ENCODE measurements at regions not wholly inside any gene's neighbourhood (a gene's known extent, or its start where the extent isn't known, plus 50 kb on each side); places are given as distances from the start of the nearest gene placed in this dataset.

DNA sequence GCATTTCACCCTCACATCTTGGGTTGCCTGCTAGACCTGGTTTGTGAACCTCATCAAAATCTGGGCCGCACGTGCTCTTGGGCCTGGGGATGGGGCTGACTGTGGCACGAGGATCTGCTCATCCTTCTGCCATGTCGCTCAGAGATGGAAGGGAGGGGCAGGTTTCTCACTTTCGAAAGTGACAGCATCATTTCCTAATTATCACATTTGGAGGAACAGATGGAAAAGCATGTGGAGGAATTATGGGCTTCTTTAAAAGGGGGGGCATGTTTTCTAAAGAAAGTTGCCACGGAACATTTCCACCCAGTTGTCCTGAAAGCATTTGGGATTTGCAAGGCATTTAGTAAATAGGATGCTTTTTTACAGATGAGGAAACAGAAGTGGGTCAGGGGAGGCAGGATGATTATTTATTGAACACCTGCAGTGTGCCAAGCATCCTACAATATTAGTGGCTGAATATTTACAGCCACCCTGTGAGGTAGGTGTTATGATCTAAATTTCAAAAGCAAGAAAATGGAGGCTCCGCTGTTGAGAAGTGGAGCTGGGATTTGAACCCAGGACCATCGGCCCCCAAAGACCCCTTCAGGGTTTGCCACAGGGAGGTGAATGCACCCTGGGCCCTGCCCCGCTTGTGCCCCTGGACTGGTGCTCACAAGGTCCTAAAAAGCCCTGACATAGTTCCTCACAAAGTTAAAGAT lies 104.2 kb upstream of the MYCN start:
- intact Hi-C loops (cut with DNase I; ENCODE audit: low total_unique reads) = no loop called here
- Histone ChIP-seq H3K36me3 (no peaks in the 10 kb centered on the region), H3K27me3 (no peaks in the 10 kb centered on the region), H3K4me3 (no peak overlapping the region), H3K4me1 (no peaks in the 10 kb centered on the region), H3K27ac (no peak overlapping the region), H3K9me3 (no peaks in the 10 kb centered on the region)
- no peak for DNase-seq
- TF ChIP-seq, protein P1, sequence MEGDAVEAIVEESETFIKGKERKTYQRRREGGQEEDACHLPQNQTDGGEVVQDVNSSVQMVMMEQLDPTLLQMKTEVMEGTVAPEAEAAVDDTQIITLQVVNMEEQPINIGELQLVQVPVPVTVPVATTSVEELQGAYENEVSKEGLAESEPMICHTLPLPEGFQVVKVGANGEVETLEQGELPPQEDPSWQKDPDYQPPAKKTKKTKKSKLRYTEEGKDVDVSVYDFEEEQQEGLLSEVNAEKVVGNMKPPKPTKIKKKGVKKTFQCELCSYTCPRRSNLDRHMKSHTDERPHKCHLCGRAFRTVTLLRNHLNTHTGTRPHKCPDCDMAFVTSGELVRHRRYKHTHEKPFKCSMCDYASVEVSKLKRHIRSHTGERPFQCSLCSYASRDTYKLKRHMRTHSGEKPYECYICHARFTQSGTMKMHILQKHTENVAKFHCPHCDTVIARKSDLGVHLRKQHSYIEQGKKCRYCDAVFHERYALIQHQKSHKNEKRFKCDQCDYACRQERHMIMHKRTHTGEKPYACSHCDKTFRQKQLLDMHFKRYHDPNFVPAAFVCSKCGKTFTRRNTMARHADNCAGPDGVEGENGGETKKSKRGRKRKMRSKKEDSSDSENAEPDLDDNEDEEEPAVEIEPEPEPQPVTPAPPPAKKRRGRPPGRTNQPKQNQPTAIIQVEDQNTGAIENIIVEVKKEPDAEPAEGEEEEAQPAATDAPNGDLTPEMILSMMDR (IDR thresholded peaks at IDR 0.05) = no peak
- no peak for TF ChIP-seq POLR2A (IDR thresholded peaks at IDR 0.05)

DNA sequence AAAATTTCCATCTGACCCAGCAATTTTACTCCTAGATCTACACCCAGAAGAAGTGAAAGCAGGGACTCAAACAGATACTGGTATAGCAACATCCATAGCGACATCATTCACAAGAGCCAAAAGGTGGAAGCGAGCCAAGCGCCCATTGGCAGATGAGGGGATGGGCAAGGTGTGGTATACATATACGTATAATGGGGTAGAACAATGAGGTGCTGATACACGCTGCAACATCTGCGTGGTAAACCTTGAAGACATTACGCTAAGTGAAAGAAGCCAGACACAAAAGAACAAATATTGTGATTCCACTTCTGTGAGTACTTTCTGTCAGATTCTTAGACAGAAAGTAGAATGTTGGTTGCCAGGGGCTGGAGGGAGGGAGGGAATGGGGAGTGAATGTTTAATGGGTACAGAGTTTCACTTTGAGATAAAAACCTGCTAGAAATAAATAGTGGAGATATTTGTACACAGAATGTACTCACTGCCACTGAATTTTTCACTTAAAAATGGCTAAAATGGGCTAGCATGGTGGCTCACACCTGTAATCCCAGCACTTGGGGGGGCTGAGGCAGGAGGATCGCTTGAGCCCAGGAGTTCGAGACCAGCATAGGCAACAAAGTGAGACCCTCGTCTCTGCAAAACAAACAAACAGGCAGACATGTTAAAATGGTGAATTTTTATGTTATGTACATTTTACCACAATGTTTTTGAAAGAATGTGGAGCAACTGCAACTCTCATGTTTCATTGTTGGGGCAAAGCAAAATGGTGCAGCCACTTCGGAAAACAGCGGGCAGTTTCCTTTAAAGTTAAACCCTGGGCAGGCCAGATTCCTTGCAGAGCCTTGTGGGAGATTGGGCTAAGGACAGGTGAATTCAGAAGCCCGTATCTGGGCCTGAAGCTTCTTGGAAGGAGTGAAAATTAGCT lies 103.4 kb upstream of the MYCN start:
- no peaks in the 10 kb centered on the region for H3K9me3 ChIP-seq
- no peak overlapping the region for H3K27ac ChIP-seq
- intact Hi-C loops (cut with DNase I; ENCODE audit: low total_unique reads) = no loop called here
- DNase-seq = no peak
- no peaks in the 10 kb centered on the region for H3K4me1 ChIP-seq
- no peaks in the 10 kb centered on the region for H3K27me3 ChIP-seq
- H3K36me3 ChIP-seq = no peaks in the 10 kb centered on the region
- H3K4me3 ChIP-seq = no peak overlapping the region
- TF ChIP-seq, protein P1 (IDR thresholded peaks at IDR 0.05) = no peak
- TF ChIP-seq POLR2A (IDR thresholded peaks at IDR 0.05) = no peak

GRCh38 chr2:15838481-15839090 lies 101.8 kb upstream of the MYCN start:
- no peaks in the 10 kb centered on the region for H3K4me1 ChIP-seq
- no peak for DNase-seq
- H3K27me3 ChIP-seq = no peaks in the 10 kb centered on the region
- H3K4me3 ChIP-seq = no peak overlapping the region
- no peak for TF ChIP-seq POLR2A (IDR thresholded peaks at IDR 0.05)
- TF ChIP-seq, protein P1 (IDR thresholded peaks at IDR 0.05) = no peak
- H3K27ac ChIP-seq = no peak overlapping the region
- intact Hi-C loops (cut with DNase I; ENCODE audit: low total_unique reads) = no loop called here
- H3K9me3 ChIP-seq = no peaks in the 10 kb centered on the region
- H3K36me3 ChIP-seq = no peaks in the 10 kb centered on the region

DNA sequence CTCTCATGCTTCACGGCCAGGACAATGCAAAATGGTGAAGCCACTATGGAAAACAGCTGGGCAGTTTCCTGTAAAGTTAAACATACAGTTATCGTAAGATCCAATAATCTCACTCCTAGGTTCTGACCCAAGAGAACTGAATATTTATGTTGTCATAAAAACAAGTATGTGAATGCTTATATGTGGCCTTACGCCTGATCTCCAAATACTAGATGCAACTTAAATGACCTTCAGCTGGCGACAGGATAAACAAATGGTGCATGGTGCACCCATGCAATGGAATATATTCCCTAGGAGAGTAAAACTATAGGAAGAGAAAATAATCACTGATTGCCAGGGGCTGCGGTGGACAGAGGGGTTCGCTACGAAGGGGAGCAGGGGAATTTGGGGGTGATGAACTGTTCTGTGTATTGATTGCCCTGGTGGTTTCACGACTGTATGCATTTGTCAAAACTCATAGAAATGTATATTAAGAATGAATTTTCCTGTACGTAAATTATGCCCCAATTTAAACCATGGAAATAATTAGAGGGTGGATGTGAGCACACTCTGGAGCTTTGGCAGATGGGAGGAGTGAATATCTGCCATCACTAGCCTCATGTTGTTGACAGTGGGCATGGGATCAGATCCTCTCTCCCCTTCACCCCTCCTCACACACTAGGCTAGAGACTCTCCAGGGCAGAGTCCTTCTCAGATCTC lies 100.8 kb upstream of the MYCN start:
- no peaks in the 10 kb centered on the region for H3K9me3 ChIP-seq
- DNase-seq = no peak
- no peaks in the 10 kb centered on the region for H3K36me3 ChIP-seq
- no peaks in the 10 kb centered on the region for H3K27me3 ChIP-seq
- H3K27ac ChIP-seq = no peak overlapping the region
- H3K4me1 ChIP-seq = no peaks in the 10 kb centered on the region
- H3K4me3 ChIP-seq = no peak overlapping the region
- TF ChIP-seq POLR2A (IDR thresholded peaks at IDR 0.05) = no peak
- TF ChIP-seq, protein P1 (IDR thresholded peaks at IDR 0.05) = no peak
- intact Hi-C loops (cut with DNase I; ENCODE audit: low total_unique reads) = no loop called here

Measured in uterus (tissue), 3 donors.